DOHH2 (cell line): ENCODE measurements at regions not wholly inside any gene's neighbourhood (a gene's known extent, or its start where the extent isn't known, plus 50 kb on each side); places are given as distances from the start of the nearest gene placed in this dataset.

Source experiments
- H3F3A ChIP-seq: fragments of 200-600 bp; sonication (generic), shearing (Covaris generic); 2 replicates; pipeline ENCODE4 v1.6.0; 2016; ENCODE audit warnings: antibody characterized with exemption, mild to moderate bottlenecking; ENCODE audit not compliant: control insufficient read depth, insufficient read depth
- H3K27ac ChIP-seq: fragments of 200-600 bp; sonication (generic); 2 replicates; pipeline ENCODE4 v1.5.1; 2014; ENCODE audit warnings: low read depth, mild to moderate bottlenecking, low read length, moderate library complexity
- H3K27me3 ChIP-seq: fragments of 200-600 bp; sonication (generic); 2 replicates; pipeline ENCODE4 v1.6.1; 2014; ENCODE audit warnings: mild to moderate bottlenecking, low read length, mixed read lengths; ENCODE audit not compliant: control insufficient read depth
- H3K36me3 ChIP-seq: fragments of 200-600 bp; sonication (generic); 2 replicates; pipeline ENCODE4 v1.6.1; 2014; ENCODE audit warnings: mild to moderate bottlenecking, low read length, moderate library complexity, mixed read lengths; ENCODE audit not compliant: control insufficient read depth
- H3K4me1 ChIP-seq: fragments of 200-600 bp; sonication (generic); 2 replicates; pipeline ENCODE4 v1.6.1; 2014; ENCODE audit warnings: mild to moderate bottlenecking, low read length, mixed read lengths; ENCODE audit not compliant: control insufficient read depth
- H3K4me2 ChIP-seq: fragments of 200-600 bp; sonication (generic); 2 replicates; pipeline ENCODE4 v1.6.0; 2014; ENCODE audit warnings: mild to moderate bottlenecking, low read length, moderate library complexity
- H3K4me3 ChIP-seq: fragments of 200-600 bp; sonication (generic); 2 replicates; pipeline ENCODE4 v1.5.1; 2014; ENCODE audit warnings: mild to moderate bottlenecking, low read length, mixed read lengths
- H3K79me2 ChIP-seq: fragments of 200-600 bp; sonication (generic); 2 replicates; pipeline ENCODE4 v1.6.1; 2014; ENCODE audit warnings: mild to moderate bottlenecking, low read length, mixed read lengths; ENCODE audit not compliant: control insufficient read depth
- H3K9me2 ChIP-seq: fragments of 200-600 bp; sonication (generic); replicated peaks from 2 replicates; pipeline ENCODE4 v1.6.1; 2014; ENCODE audit warnings: mild to moderate bottlenecking, low read length, mixed read lengths; ENCODE audit not compliant: control insufficient read depth
- H3K9me3 ChIP-seq: fragments of 200-600 bp; sonication (generic); 2 replicates; pipeline ENCODE4 v1.6.1; 2014; ENCODE audit warnings: antibody characterized with exemption, low read length, mixed read lengths; ENCODE audit not compliant: control insufficient read depth, insufficient read depth
- H4K20me1 ChIP-seq: fragments of 200-600 bp; sonication (generic); 2 replicates; pipeline ENCODE4 v1.6.0; 2014; ENCODE audit warnings: low read depth, mild to moderate bottlenecking, antibody characterized with exemption, low read length, moderate library complexity; ENCODE audit not compliant: control insufficient read depth, insufficient read depth
- CTCF ChIP-seq: fragments of 200-600 bp; sonication (generic); IDR thresholded peaks from one replicate; pipeline ENCODE4 v1.5.1; 2014; ENCODE audit warnings: antibody characterized with exemption, mild to moderate bottlenecking, low read depth, low read length; ENCODE audit not compliant: poor library complexity, severe bottlenecking
- EZH2phosphoT487 ChIP-seq: fragments of 200-600 bp; sonication (generic); IDR thresholded peaks from 2 replicates; pipeline ENCODE4 v1.6.1; 2017; ENCODE audit warnings: borderline replicate concordance, mild to moderate bottlenecking, antibody characterized with exemption, low read length, moderate library complexity, mixed read lengths

GRCh38 chr9:6109986-6110385, 94.6 kb upstream of the RANBP6 start:
- Histone ChIP-seq H3F3A (no peaks in the 10 kb centered on the region), H3K79me2 (no peaks in the 10 kb centered on the region), H3K4me2 (no peak overlapping the region), H3K9me3 (no peaks in the 10 kb centered on the region), H3K36me3 (no peaks in the 10 kb centered on the region), H3K4me3 (no peak overlapping the region), H3K4me1 (no peaks in the 10 kb centered on the region), H3K9me2 (no peaks in the 10 kb centered on the region), H3K27ac (no peak overlapping the region), H3K27me3 (no peaks in the 10 kb centered on the region), H4K20me1 (no peaks in the 10 kb centered on the region)
- TF ChIP-seq EZH2phosphoT487 (no peak), CTCF (no peak)

GRCh38 chr9:6109571-6109970, 94.1 kb upstream of the RANBP6 start:
- TF ChIP-seq CTCF (no peak), EZH2phosphoT487 (no peak)
- no peaks in the 10 kb centered on the region for H3K9me2 ChIP-seq
- H3K9me3 ChIP-seq = no peaks in the 10 kb centered on the region
- H3K4me2 ChIP-seq = no peak overlapping the region
- H3K4me1 ChIP-seq = no peaks in the 10 kb centered on the region
- no peak overlapping the region for H3K4me3 ChIP-seq
- no peaks in the 10 kb centered on the region for H4K20me1 ChIP-seq
- no peaks in the 10 kb centered on the region for H3K36me3 ChIP-seq
- H3K27ac ChIP-seq = no peak overlapping the region
- H3K79me2 ChIP-seq = no peaks in the 10 kb centered on the region
- no peaks in the 10 kb centered on the region for H3K27me3 ChIP-seq
- H3F3A ChIP-seq = no peaks in the 10 kb centered on the region

GRCh38 chr9:6106711-6107339, 91.4 kb upstream of the RANBP6 start:
- no peaks in the 10 kb centered on the region for H3K79me2 ChIP-seq
- H3K4me3 ChIP-seq = no peak overlapping the region
- H3K9me3 ChIP-seq = no peaks in the 10 kb centered on the region
- no peaks in the 10 kb centered on the region for H4K20me1 ChIP-seq
- H3K9me2 ChIP-seq = no peaks in the 10 kb centered on the region
- H3K36me3 ChIP-seq = no peaks in the 10 kb centered on the region
- TF ChIP-seq CTCF (no peak), EZH2phosphoT487 (no peak)
- H3K4me1 ChIP-seq = no peaks in the 10 kb centered on the region
- no peak overlapping the region for H3K27ac ChIP-seq
- H3K27me3 ChIP-seq = no peaks in the 10 kb centered on the region
- H3K4me2 ChIP-seq = no peak overlapping the region
- no peaks in the 10 kb centered on the region for H3F3A ChIP-seq
